Neuronal stem cell (in vitro differentiated cells): ENCODE measurements at regions not wholly inside any gene's neighbourhood (a gene's known extent, or its start where the extent isn't known, plus 50 kb on each side); places are given as distances from the start of the nearest gene placed in this dataset.

Experiments used
- DNase-seq: peaks from one replicate; pipeline ENCODE4 v3.0.0-alpha.2; 2013; ENCODE audit warnings: low spot score
- H2AFZ ChIP-seq: one replicate; pipeline ENCODE4 v1.6.1; 2013; ENCODE audit warnings: mild to moderate bottlenecking, low read length, inconsistent platforms
- H2AK5ac ChIP-seq: 2 replicates; pipeline ENCODE4 v1.6.1; 2013; ENCODE audit warnings: low read depth, mild to moderate bottlenecking, inconsistent platforms, low read length, moderate library complexity, mixed read lengths
- H2BK120ac ChIP-seq: 2 replicates; pipeline ENCODE4 v1.6.1; 2013; ENCODE audit warnings: low read depth, mild to moderate bottlenecking, inconsistent platforms, low read length, moderate library complexity, mixed read lengths
- H2BK12ac ChIP-seq: one replicate; pipeline ENCODE4 v1.6.1; 2013; ENCODE audit warnings: low read length, inconsistent platforms
- H2BK15ac ChIP-seq: 2 replicates; pipeline ENCODE4 v1.6.1; 2013; ENCODE audit warnings: mild to moderate bottlenecking, low read length, inconsistent platforms, mixed read lengths
- H2BK5ac ChIP-seq: one replicate; pipeline ENCODE4 v1.6.1; 2013; ENCODE audit warnings: inconsistent platforms, mild to moderate bottlenecking, low read length, moderate library complexity
- H3K14ac ChIP-seq: one replicate; pipeline ENCODE4 v1.6.1; 2013; ENCODE audit warnings: low read length, inconsistent platforms
- H3K18ac ChIP-seq: 2 replicates; pipeline ENCODE4 v1.6.1; 2013; ENCODE audit warnings: low read length, inconsistent platforms
- H3K23ac ChIP-seq: 2 replicates; pipeline ENCODE4 v1.6.1; 2013; ENCODE audit warnings: low read depth, mild to moderate bottlenecking, mixed read lengths, low read length, inconsistent platforms; ENCODE audit not compliant: poor library complexity
- H3K27ac ChIP-seq: replicated peaks from 3 replicates; pipeline ENCODE4 v1.5.1; 2013; ENCODE audit warnings: low read length, inconsistent platforms
- H3K27me3 ChIP-seq, 3 experiments: 2 replicates each; pipeline ENCODE4 v1.6.1; 2013; ENCODE audit warnings: low read length in 3 of 3, mild to moderate bottlenecking in 2 of 3, inconsistent platforms in 1 of 3, low read depth in 1 of 3, mixed read lengths in 1 of 3, moderate library complexity in 1 of 3; ENCODE audit not compliant: control insufficient read depth in 3 of 3, insufficient read depth in 3 of 3
- H3K36me3 ChIP-seq, 2 donors: replicated peaks in 1 of 2; 2 replicates each; pipeline ENCODE4 v1.6.1; 2013; ENCODE audit warnings: low read length in 2 of 2; ENCODE audit not compliant: control insufficient read depth in 2 of 2, insufficient read depth in 2 of 2
- H3K4ac ChIP-seq: 2 replicates; pipeline ENCODE4 v1.6.1; 2013; ENCODE audit warnings: inconsistent platforms, mild to moderate bottlenecking, low read length, moderate library complexity
- H3K4me1 ChIP-seq, 2 donors: 1 replicate in 1 of 2; 2 replicates in 1 of 2; pipeline ENCODE4 v1.6.1; 2013; ENCODE audit warnings: low read length in 2 of 2, low read depth in 1 of 2; ENCODE audit not compliant: control insufficient read depth in 2 of 2, insufficient read depth in 1 of 2
- H3K4me2 ChIP-seq: one replicate; pipeline ENCODE4 v1.6.1; 2013; ENCODE audit warnings: mild to moderate bottlenecking, low read length, inconsistent platforms; ENCODE audit not compliant: insufficient read depth, poor library complexity, severe bottlenecking
- H3K4me3 ChIP-seq, 2 donors: 2 replicates each; pipeline ENCODE4 v1.5.1; 2013; ENCODE audit warnings: low read length in 2 of 2, mild to moderate bottlenecking in 2 of 2, inconsistent platforms in 1 of 2, moderate library complexity in 1 of 2
- H3K79me1 ChIP-seq: one replicate; pipeline ENCODE4 v1.6.1; 2013; ENCODE audit warnings: low read depth, mild to moderate bottlenecking, inconsistent platforms, low read length, moderate library complexity
- H3K9ac ChIP-seq: one replicate; pipeline ENCODE4 v1.6.1; 2013; ENCODE audit warnings: mild to moderate bottlenecking, low read depth, low read length, inconsistent platforms; ENCODE audit not compliant: poor library complexity
- H3K9me3 ChIP-seq, 2 donors: replicated peaks in 1 of 2; 2 replicates each; pipeline versions ENCODE3 to v1.6.1; 2013; ENCODE audit warnings: low read length in 2 of 2, mild to moderate bottlenecking in 2 of 2, inconsistent platforms in 1 of 2, low read depth in 1 of 2, mixed read lengths in 1 of 2, moderate library complexity in 1 of 2; ENCODE audit not compliant: control insufficient read depth in 2 of 2, insufficient read depth in 1 of 2
- H4K8ac ChIP-seq: one replicate; pipeline ENCODE4 v1.6.1; 2013; ENCODE audit warnings: low read depth, mild to moderate bottlenecking, inconsistent platforms, low read length, moderate library complexity
- H4K91ac ChIP-seq: one replicate; pipeline ENCODE4 v1.6.1; 2013; ENCODE audit warnings: low read length, low read depth, mild to moderate bottlenecking, inconsistent platforms; ENCODE audit not compliant: poor library complexity
- WGBS, 2 donors: extraction: QIAGEN DNeasy Blood & Tissue Kit; methylation state at CpG; one replicate each; pipeline ENCODE4 v1.1.7; 2013; ENCODE audit warnings: missing lambda C conversion rate in 2 of 2, mixed read lengths in 1 of 2; ENCODE audit not compliant: insufficient read length in 2 of 2, insufficient replicate concordance in 1 of 2; ENCODE audit errors: extremely low coverage in 2 of 2; 5-methylcytosine and 5-hydroxymethylcytosine counted together

- Histone ChIP-seq H2BK5ac (no peak overlapping the region), H3K9ac (no peak overlapping the region), H3K4me2 (no peak overlapping the region), H3K4ac (no peak overlapping the region), H2BK120ac (no peak overlapping the region), H3K4me3 (no peak overlapping the region), H2AFZ (no peak overlapping the region), H3K36me3 (no peaks in the 10 kb centered on the region), H3K18ac (no peak overlapping the region), H3K4me1 (no peaks in the 10 kb centered on the region), H3K23ac (no peak overlapping the region), H3K79me1 (no peaks in the 10 kb centered on the region), H3K27me3 (no peaks in the 10 kb centered on the region), H4K8ac (no peak overlapping the region), H3K9me3 (no peaks in the 10 kb centered on the region), H4K91ac (no peak overlapping the region), H2BK15ac (no peak overlapping the region), H3K14ac (no peak overlapping the region), H2BK12ac (no peak overlapping the region), H3K27ac (no peak overlapping the region), H2AK5ac (no peak overlapping the region)
- no peak for DNase-seq
- no CpG with 5 or more reads among the region's 3 CpGs for WGBS, 2 donors
Measured at GRCh38 chr6:78528926-78529325, 338.4 kb upstream of the IRAK1BP1 start.

- Histone ChIP-seq H2AFZ (no peak overlapping the region), H2BK5ac (no peak overlapping the region), H4K8ac (no peak overlapping the region), H2BK15ac (no peak overlapping the region), H3K4me1 (no peaks in the 10 kb centered on the region), H4K91ac (no peak overlapping the region), H3K27me3 (no peaks in the 10 kb centered on the region), H2BK120ac (no peak overlapping the region), H3K36me3 (no peaks in the 10 kb centered on the region), H3K14ac (no peak overlapping the region), H2BK12ac (no peak overlapping the region), H3K4ac (no peak overlapping the region), H3K79me1 (no peaks in the 10 kb centered on the region), H3K9ac (no peak overlapping the region), H3K23ac (no peak overlapping the region), H3K18ac (no peak overlapping the region), H3K27ac (no peak overlapping the region), H2AK5ac (no peak overlapping the region), H3K9me3 (no peaks in the 10 kb centered on the region), H3K4me2 (no peak overlapping the region), H3K4me3 (no peak overlapping the region)
- DNase-seq: peak; percentile 1
- no CpG with 5 or more reads among the region's 3 CpGs for WGBS, 2 donors
Measured at GRCh38 chr6:78530208-78530607, 337.1 kb upstream of the IRAK1BP1 start.

- Histone ChIP-seq H3K23ac (no peak overlapping the region), H2AFZ (no peak overlapping the region), H3K4me1 (no peaks in the 10 kb centered on the region), H3K9ac (no peak overlapping the region), H4K8ac (no peak overlapping the region), H2BK120ac (no peak overlapping the region), H3K36me3 (no peaks in the 10 kb centered on the region), H3K4me2 (no peak overlapping the region), H2AK5ac (no peak overlapping the region), H3K79me1 (no peaks in the 10 kb centered on the region), H3K4ac (no peak overlapping the region), H3K14ac (no peak overlapping the region), H2BK5ac (no peak overlapping the region), H3K4me3 (no peak overlapping the region), H2BK15ac (no peak overlapping the region), H3K27ac (no peak overlapping the region), H2BK12ac (no peak overlapping the region), H3K18ac (no peak overlapping the region), H3K9me3 (no peaks in the 10 kb centered on the region), H4K91ac (no peak overlapping the region), H3K27me3 (no peaks in the 10 kb centered on the region)
- DNase-seq: no peak
- WGBS, 2 donors: no CpG with 5 or more reads among the region's 3 CpGs
Measured at GRCh38 chr6:78533426-78533825, 333.9 kb upstream of the IRAK1BP1 start.

GRCh38 chr6:78533876-78534275 is 333.5 kb upstream of the IRAK1BP1 start:
- Histone ChIP-seq H3K27me3 (no peaks in the 10 kb centered on the region), H3K9ac (no peak overlapping the region), H2AK5ac (no peak overlapping the region), H3K36me3 (no peaks in the 10 kb centered on the region), H2BK120ac (no peak overlapping the region), H3K14ac (no peak overlapping the region), H3K4me1 (no peaks in the 10 kb centered on the region), H3K4me3 (no peak overlapping the region), H3K79me1 (no peaks in the 10 kb centered on the region), H3K9me3 (no peaks in the 10 kb centered on the region), H4K8ac (no peak overlapping the region), H3K27ac (no peak overlapping the region), H3K18ac (no peak overlapping the region), H3K4ac (no peak overlapping the region), H2BK12ac (no peak overlapping the region), H2BK5ac (no peak overlapping the region), H3K23ac (no peak overlapping the region), H4K91ac (no peak overlapping the region), H3K4me2 (no peak overlapping the region), H2AFZ (no peak overlapping the region), H2BK15ac (no peak overlapping the region)
- DNase-seq: no peak
